Neural crest cell (in vitro differentiated cells): ENCODE measurements at regions not wholly inside any gene's neighbourhood (a gene's known extent, or its start where the extent isn't known, plus 50 kb on each side); places are given as distances from the start of the nearest gene placed in this dataset.

ENCODE experiments used
- DNase-seq: peaks from one replicate; pipeline ENCODE4 v3.0.0; 2021; ENCODE audit warnings: low read depth, mixed read lengths, low spot score
- H3K27ac Mint-ChIP-seq: one replicate; pipeline ENCODE4 v1.8.0; 2021; ENCODE audit warnings: mild to moderate bottlenecking, mixed read lengths; ENCODE audit not compliant: unreplicated experiment
- H3K27me3 Mint-ChIP-seq: 2 replicates; pipeline ENCODE4 v1.8.0; 2021; ENCODE audit warnings: low read depth, mild to moderate bottlenecking, mixed read lengths
- H3K36me3 Mint-ChIP-seq: 2 replicates; pipeline ENCODE4 v1.8.0; 2021; ENCODE audit warnings: low read depth, mild to moderate bottlenecking, mixed read lengths
- H3K4me1 Mint-ChIP-seq: 2 replicates; pipeline ENCODE4 v1.8.0; 2021; ENCODE audit warnings: mixed read lengths
- H3K4me3 Mint-ChIP-seq: one replicate; pipeline ENCODE4 v1.8.0; 2021; ENCODE audit warnings: mild to moderate bottlenecking, mixed read lengths
- H3K9me3 Mint-ChIP-seq: 2 replicates; pipeline ENCODE4 v1.8.0; 2021; ENCODE audit warnings: mixed read lengths
- CTCF ChIP-seq: fragments of 200-600 bp; sonication (generic); conservative IDR thresholded peaks from 2 replicates; pipeline ENCODE4 v1.5.0; 2021; ENCODE audit warnings: antibody characterized with exemption, mild to moderate bottlenecking

GRCh38 chr15:29540479-29540878, 270.9 kb upstream of the NSMCE3 start:
- peaks cover 23% of the 10 kb centered on the region for H3K4me1 Mint-ChIP-seq
- DNase-seq = no peak

GRCh38 chr15:29539736-29540135, 270.1 kb upstream of the NSMCE3 start:
- H3K4me3 Mint-ChIP-seq = no peak overlapping the region
- DNase-seq = no peak
- peaks cover 2% of the 10 kb centered on the region for H3K9me3 Mint-ChIP-seq
- H3K4me1 Mint-ChIP-seq = peaks cover 23% of the 10 kb centered on the region
- TF ChIP-seq CTCF = no peak
- no peak overlapping the region for H3K27ac Mint-ChIP-seq
- no peaks in the 10 kb centered on the region for H3K27me3 Mint-ChIP-seq
- peaks cover 2% of the 10 kb centered on the region for H3K36me3 Mint-ChIP-seq

More at GRCh38 chr15:29540479-29540878, 270.9 kb upstream of the NSMCE3 start:
- TF ChIP-seq CTCF = no peak
- H3K4me3 Mint-ChIP-seq = no peak overlapping the region
- no peaks in the 10 kb centered on the region for H3K27me3 Mint-ChIP-seq
- peaks cover 5% of the 10 kb centered on the region for H3K9me3 Mint-ChIP-seq
- no peak overlapping the region for H3K27ac Mint-ChIP-seq
- peaks cover 5% of the 10 kb centered on the region for H3K36me3 Mint-ChIP-seq

- Mint-ChIP-seq H3K27me3 (no peaks in the 10 kb centered on the region), H3K4me3 (no peak overlapping the region), H3K4me1 (peaks cover 23% of the 10 kb centered on the region), H3K9me3 (peaks cover 2% of the 10 kb centered on the region), H3K27ac (no peak overlapping the region), H3K36me3 (no peaks in the 10 kb centered on the region)
- no peak for TF ChIP-seq CTCF
- DNase-seq = no peak
Observed at GRCh38 chr15:29538044-29538443, 268.4 kb upstream of the NSMCE3 start.

GRCh38 chr15:29535952-29536351, 266.3 kb upstream of the NSMCE3 start:
- Mint-ChIP-seq H3K4me3 (no peak overlapping the region), H3K27ac (no peak overlapping the region), H3K9me3 (peaks cover 2% of the 10 kb centered on the region), H3K36me3 (no peaks in the 10 kb centered on the region), H3K27me3 (no peaks in the 10 kb centered on the region), H3K4me1 (peaks cover 13% of the 10 kb centered on the region)
- no peak for DNase-seq
- no peak for TF ChIP-seq CTCF

GRCh38 chr15:29534378-29534777, 264.8 kb upstream of the NSMCE3 start:
- H3K27me3 Mint-ChIP-seq = no peaks in the 10 kb centered on the region
- no peaks in the 10 kb centered on the region for H3K36me3 Mint-ChIP-seq
- H3K9me3 Mint-ChIP-seq = peaks cover 2% of the 10 kb centered on the region
- DNase-seq = no peak
- no peak overlapping the region for H3K27ac Mint-ChIP-seq
- TF ChIP-seq CTCF = no peak
- no peak overlapping the region for H3K4me3 Mint-ChIP-seq
- H3K4me1 Mint-ChIP-seq = peaks cover 13% of the 10 kb centered on the region

- Mint-ChIP-seq H3K9me3 (peaks cover 2% of the 10 kb centered on the region), H3K4me1 (peaks cover 13% of the 10 kb centered on the region), H3K27ac (no peak overlapping the region), H3K27me3 (no peaks in the 10 kb centered on the region), H3K4me3 (no peak overlapping the region), H3K36me3 (no peaks in the 10 kb centered on the region)
- DNase-seq = no peak
- no peak for TF ChIP-seq CTCF
Observed at GRCh38 chr15:29533647-29534046, 264.0 kb upstream of the NSMCE3 start.
